ENCODE measurements at regions not wholly inside any gene's neighbourhood (a gene's known extent, or its start where the extent isn't known, plus 50 kb on each side); places are given as distances from the start of the nearest gene placed in this dataset.
"Not testable (repeated sequence)": the region's sequence is repeated elsewhere in the genome, so short reads cannot be mapped to it uniquely, and the experiment has no call there.

DNA sequence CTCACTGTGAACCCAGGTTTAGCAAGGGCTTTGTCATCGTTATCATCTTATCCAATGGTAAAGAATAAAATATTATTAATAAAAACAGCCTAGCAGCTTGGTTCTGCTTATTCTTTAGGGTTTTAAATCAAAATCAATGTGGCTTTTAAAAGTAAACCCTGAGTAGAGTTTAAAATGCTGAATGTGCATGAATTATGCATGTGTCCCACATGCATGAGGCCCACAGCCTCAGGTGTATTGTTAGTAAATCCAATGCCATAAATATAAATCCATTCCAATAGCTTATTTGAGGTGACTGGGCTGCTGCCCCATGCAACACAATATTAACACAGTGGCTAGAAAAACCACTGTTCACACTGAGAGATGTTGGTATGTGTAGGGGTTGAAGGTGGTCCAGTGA lies 254.1 kb downstream of the HNMT start:
- DNase-seq (ENCODE audit: low spot score), result no peak

GRCh38 chr2:138219961-138220360 lies 255.7 kb downstream of the HNMT start:
- DNase-seq (ENCODE audit: low spot score), result no peak

- DNase-seq (ENCODE audit: low spot score), result no peak
Observed at GRCh38 chr2:138221358-138221757, 257.1 kb downstream of the HNMT start.

- no peak for DNase-seq (ENCODE audit: low spot score)
Observed at GRCh38 chr2:138223319-138223718, 259.0 kb downstream of the HNMT start.

- no peak for DNase-seq (ENCODE audit: low spot score)
Observed at GRCh38 chr2:138227195-138227594, 262.9 kb downstream of the HNMT start.

DNA sequence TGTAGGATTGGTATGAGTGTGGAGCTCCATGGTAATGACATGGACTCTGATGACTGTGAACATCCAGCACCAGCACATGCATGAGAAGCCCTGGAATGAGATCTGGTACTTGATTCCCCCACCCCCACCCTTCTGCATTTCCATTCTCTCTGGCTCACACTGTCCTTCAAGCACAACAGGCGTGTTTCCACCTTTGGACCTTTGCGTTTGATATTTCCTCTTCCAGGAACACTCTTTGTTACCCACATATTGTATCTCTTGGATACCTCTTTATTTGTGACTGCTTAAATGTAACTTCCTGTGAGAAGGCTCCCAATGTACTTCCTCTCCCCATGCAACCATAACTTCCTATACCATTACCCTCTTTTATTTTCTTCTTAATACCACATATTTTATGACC lies 263.8 kb downstream of the HNMT start:
- DNase-seq (ENCODE audit: low spot score), result no peak

- DNase-seq (ENCODE audit: low spot score), result no peak
Observed at GRCh38 chr2:138234265-138234664, 267.3 kb upstream of the SPOPL start.

GRCh38 chr2:138235041-138235440 lies 266.5 kb upstream of the SPOPL start:
- DNase-seq (ENCODE audit: low spot score), result no peak

DNA sequence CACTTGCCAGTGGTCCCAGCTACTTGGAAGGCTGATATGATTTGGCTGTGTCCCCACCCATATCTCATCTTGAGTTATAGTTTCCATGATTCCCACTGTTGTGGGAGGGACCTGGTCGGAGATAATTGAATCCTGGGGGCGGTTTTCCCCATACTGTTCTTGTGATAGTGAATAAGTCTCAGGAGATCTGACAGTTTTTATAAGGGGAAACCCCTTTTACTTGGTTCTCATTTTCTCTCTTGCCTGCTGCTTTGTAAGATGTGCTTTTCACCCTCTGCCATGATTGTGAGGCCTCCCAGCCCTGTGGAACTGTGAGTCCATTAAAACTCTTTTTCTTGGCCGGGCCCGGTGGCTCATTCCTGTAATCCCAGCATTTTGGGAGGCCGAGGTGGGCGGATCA lies 265.4 kb upstream of the SPOPL start:
- DNase-seq (ENCODE audit: low spot score), result no peak

- DNase-seq (ENCODE audit: low spot score), result no peak
Observed at GRCh38 chr2:138237667-138238384, 263.7 kb upstream of the SPOPL start.

GRCh38 chr2:138238908-138239307 lies 262.7 kb upstream of the SPOPL start:
- DNase-seq (ENCODE audit: low spot score), result no peak

DNA sequence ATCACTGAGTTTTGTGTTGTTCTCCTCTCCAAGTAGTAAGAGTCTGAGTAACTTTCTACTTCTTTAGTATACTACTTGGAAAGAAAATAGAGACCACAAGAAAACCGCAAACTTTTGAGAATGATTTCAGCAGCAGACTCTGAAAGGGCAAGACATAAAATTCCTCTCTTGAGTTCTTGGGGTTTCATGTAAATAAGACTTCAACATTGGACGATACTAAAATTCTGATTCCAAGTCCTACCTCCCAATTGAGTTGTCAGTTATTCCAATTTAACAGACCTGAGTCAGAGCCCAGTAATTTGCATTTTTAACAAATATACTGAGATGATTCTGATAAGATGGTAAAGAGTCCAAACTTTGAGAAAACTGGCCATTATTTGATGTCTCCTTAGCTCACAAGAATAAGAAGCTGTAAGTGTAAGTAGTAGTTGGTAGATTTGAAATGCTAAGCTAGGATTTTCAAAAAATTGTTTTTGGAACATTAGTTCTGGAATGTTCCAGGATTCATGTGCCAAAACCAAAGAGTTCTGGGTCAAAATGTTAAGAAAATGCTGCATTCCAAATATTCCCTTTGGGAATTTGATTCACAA lies 261.6 kb upstream of the SPOPL start:
- no peak for DNase-seq (ENCODE audit: low spot score)

DNA sequence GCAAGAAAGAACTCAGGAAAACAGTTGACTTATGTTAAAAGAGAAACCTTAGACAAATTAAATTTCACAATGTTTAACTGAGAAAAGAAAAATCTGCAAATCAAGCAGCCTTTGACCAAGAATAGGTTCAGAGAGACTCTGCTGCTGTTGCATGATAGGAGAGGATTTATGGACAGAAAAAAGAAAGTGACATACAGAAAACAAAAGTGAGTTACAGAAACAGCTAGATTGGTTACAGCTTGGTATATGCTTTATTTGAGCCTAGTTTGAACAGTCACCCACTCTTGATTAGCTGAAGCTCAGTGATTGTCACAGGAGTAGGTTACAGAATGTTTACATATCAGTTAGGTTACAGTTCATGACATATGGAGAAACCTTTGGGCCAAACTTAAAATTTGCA lies 258.2 kb upstream of the SPOPL start:
- no peak for DNase-seq (ENCODE audit: low spot score)

- no peak for DNase-seq (ENCODE audit: low spot score)
Observed at GRCh38 chr2:138244501-138244925, 257.1 kb upstream of the SPOPL start.

GRCh38 chr2:138245310-138245709 lies 256.3 kb upstream of the SPOPL start:
- no peak for DNase-seq (ENCODE audit: low spot score)

GRCh38 chr2:138247302-138247701 lies 254.3 kb upstream of the SPOPL start:
- DNase-seq (ENCODE audit: low spot score), result no peak

DNA sequence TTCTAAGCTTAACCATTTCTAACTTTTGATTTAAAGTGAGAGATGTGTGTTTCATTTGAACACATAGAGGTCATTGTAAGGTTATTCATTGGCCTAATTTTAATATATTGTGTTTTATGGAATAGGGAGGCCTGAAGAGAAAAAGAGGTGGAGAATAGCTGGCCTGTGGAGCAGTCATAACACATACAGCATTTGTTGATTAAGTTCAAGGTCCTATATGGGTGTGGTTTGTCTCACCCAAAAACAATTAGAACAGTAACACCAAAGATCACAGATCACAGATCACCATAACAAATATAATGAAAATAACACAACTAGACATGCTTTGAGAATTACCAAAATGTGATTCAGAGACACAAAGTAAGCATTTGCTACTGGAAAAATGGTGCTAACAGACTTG lies 252.4 kb upstream of the SPOPL start:
- no peak for DNase-seq (ENCODE audit: low spot score)

DNA sequence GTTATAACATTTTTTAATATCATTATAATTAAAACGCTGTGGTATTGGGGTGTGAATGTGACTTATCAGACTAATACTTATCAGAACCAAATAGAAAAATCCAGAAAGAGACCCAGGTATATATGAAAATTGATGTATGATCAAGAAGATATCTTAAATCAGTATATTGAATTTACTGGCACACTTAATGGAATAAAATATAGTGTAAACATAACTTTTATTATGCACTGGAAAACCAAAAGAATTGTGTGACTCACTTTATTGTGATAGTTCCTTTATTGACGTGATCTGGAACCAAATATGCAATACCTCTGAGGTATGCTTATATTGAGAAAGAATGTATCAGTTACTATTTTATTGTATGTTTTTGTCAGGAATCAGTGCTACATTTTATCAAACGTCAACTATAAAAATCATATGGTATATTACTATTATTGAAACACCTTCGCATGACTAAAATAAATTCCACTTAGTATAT lies 250.7 kb upstream of the SPOPL start:
- not testable (repeated sequence) for DNase-seq (ENCODE audit: low spot score)

DNA sequence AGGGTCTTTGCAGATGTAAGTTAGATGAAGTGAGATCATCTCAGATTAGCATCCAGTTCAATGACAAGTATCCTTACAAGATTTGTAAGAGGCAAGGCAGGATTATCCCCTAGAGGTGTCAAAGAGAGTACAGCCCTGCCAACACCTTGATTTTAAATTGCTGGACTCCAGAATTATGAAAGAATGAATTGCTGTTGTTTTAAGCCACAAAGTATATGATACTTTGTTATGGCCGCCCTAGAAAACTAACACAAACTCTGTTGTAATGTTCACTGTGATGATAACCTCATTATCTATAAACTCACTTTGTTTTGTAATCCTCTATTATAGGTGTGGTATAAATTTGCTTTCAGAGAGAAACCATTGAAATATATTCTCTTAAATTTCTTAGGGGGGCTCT lies 249.0 kb upstream of the SPOPL start:
- DNase-seq (ENCODE audit: low spot score), result no peak

- DNase-seq (ENCODE audit: low spot score), result no peak
Observed at GRCh38 chr2:138255670-138256069, 245.9 kb upstream of the SPOPL start.

DNA sequence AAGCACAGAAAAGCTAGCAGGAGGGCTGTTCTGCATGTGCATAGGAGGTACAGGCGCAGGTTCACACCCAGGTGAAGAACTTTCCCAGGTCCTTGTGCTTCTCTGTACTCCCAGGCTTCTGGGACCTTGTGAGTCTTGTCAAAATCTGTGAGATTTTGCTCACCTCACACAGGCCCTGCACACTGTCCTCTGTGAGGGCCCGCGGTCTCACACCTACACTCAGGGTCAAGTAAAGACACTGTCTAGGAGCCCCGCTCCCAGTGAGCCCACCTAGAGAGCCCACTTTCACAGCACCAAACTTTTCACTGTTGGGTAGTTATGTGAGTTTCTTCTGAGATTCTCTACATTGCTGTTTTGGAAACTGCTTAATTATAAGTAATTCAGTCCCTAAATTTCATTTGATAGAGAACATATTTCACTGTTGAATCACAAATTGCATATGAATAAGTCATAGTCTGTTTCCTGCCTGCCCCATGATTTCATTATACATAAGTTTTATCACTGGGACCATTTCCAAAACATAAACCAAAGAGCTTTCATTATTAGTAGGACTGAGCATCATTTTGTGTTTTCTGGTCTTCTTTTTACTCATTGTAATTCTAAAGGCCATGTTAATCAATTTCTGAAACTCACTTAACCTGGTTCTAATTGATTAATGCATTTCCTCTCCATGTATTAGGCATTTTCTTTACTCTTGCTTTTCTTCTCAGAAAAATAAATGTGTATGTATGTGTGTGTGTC lies 234.2 kb upstream of the SPOPL start:
- DNase-seq (ENCODE audit: low spot score), result no peak

DNA sequence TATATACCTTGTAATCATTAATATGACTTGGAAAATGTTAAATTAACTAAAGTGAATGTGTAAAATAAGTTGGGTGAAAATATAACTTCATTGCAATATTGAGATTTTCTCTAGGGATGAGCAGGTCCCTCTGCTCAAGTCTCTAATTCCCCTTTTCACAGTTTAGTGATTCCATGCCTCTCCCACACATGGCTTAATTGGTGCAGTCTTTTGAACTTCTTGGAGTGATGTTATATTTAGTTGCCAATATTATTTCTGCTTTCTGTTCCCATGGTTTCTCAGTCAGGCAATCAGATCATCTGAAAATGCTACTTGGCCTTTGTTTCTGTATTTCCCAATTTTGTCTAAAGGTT lies 233.7 kb upstream of the SPOPL start:
- no peak for DNase-seq (ENCODE audit: low spot score)

DNA sequence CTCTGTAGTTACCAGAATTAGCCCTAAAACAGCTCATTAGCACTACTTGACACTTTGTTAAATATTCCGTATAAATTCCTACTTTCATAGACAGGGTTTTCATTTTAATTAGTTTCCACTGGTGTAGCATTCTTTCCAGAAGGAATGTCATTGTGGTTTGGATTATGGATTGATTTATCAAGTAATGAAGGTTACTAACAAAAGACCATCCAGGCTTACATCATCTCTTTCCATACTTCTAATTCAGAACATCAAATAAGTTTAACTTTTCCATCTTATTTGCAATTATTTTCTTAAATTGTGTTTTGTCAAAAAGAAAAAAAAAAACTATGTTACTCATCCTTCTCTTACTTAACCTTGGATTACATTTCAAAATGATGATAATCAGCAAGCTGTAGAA lies 231.8 kb upstream of the SPOPL start:
- DNase-seq (ENCODE audit: low spot score), result no peak

Data from hematopoietic multipotent progenitor cell treated with erythropoietin and hydrocortisone succinate and interleukin-3 and kit ligand, for 15 days (in vitro differentiated cells).